ENCODE measurements at regions not wholly inside any gene's neighbourhood (a gene's known extent, or its start where the extent isn't known, plus 50 kb on each side); places are given as distances from the start of the nearest gene placed in this dataset.
"Not testable (repeated sequence)": the region's sequence is repeated elsewhere in the genome, so short reads cannot be mapped to it uniquely, and the experiment has no call there.

GRCh38 chr2:111430817-111431661 is 310.3 kb downstream of the BCL2L11 start:
- TF ChIP-seq CTCF (IDR thresholded peaks at IDR 0.05; ENCODE audit: insufficient read depth, low read length); POLR2AphosphoS5 (IDR thresholded peaks at IDR 0.05; ENCODE audit: low read depth); REST (IDR thresholded peaks at IDR 0.05; ENCODE audit: insufficient replicate concordance, low read depth); GABPA (IDR thresholded peaks at IDR 0.05; ENCODE audit: low read depth): not testable (repeated sequence)
